Kasumi-1 (cell line): ENCODE measurements at regions not wholly inside any gene's neighbourhood (a gene's known extent, or its start where the extent isn't known, plus 50 kb on each side); places are given as distances from the start of the nearest gene placed in this dataset.
"Not testable (repeated sequence)": the region's sequence is repeated elsewhere in the genome, so short reads cannot be mapped to it uniquely, and the experiment has no call there.

Source experiments
- DNase-seq, 2 experiments: peaks; one replicate each; lab custom pipeline; 2025; lab: John Stamatoyannopoulos, UW

GRCh38 chr13:80823472-80823871 is 482.5 kb upstream of the SPRY2 start:
- no peak for DNase-seq

- DNase-seq = no peak
Observed at GRCh38 chr13:80821466-80821865, 480.5 kb upstream of the SPRY2 start.

GRCh38 chr13:80817979-80818378 is 477.1 kb upstream of the SPRY2 start:
- no peak for DNase-seq

- DNase-seq = no peak
Observed at GRCh38 chr13:80814541-80814940, 473.6 kb upstream of the SPRY2 start.

GRCh38 chr13:80810294-80810693 is 469.4 kb upstream of the SPRY2 start:
- not testable (repeated sequence) for DNase-seq

GRCh38 chr13:80802946-80803345 is 462.0 kb upstream of the SPRY2 start:
- no peak for DNase-seq

- no peak for DNase-seq
Observed at GRCh38 chr13:80798576-80799133, 457.7 kb upstream of the SPRY2 start.

GRCh38 chr13:80787604-80788003 is 446.7 kb upstream of the SPRY2 start:
- no peak for DNase-seq

GRCh38 chr13:80783926-80784565 is 443.1 kb upstream of the SPRY2 start:
- no peak for DNase-seq

- DNase-seq = no peak
Observed at GRCh38 chr13:80782441-80782840, 441.5 kb upstream of the SPRY2 start.

GRCh38 chr13:80778297-80778696 is 437.4 kb upstream of the SPRY2 start:
- no peak for DNase-seq

GRCh38 chr13:80757694-80758093 is 416.8 kb upstream of the SPRY2 start:
- DNase-seq = no peak

- no peak for DNase-seq
Observed at GRCh38 chr13:80755910-80756309, 415.0 kb upstream of the SPRY2 start.

GRCh38 chr13:80754441-80754840 is 413.5 kb upstream of the SPRY2 start:
- no peak for DNase-seq

- DNase-seq = no peak
Observed at GRCh38 chr13:80753866-80754265, 412.9 kb upstream of the SPRY2 start.

GRCh38 chr13:80751854-80752253 is 410.9 kb upstream of the SPRY2 start:
- DNase-seq = no peak

GRCh38 chr13:80744147-80744914 is 403.4 kb upstream of the SPRY2 start:
- no peak for DNase-seq

GRCh38 chr13:80742033-80742432 is 401.1 kb upstream of the SPRY2 start:
- DNase-seq = peak in 1 of 2 experiments; percentile 24

GRCh38 chr13:80740071-80740470 is 399.1 kb upstream of the SPRY2 start:
- no peak for DNase-seq

GRCh38 chr13:80737513-80737912 is 396.6 kb upstream of the SPRY2 start:
- no peak for DNase-seq

- no peak for DNase-seq
Observed at GRCh38 chr13:80727321-80727975, 386.5 kb upstream of the SPRY2 start.

GRCh38 chr13:80726868-80727267 is 385.9 kb upstream of the SPRY2 start:
- no peak for DNase-seq

- DNase-seq = no peak
Observed at GRCh38 chr13:80721689-80722088, 380.8 kb upstream of the SPRY2 start.
